Mesenchymal stem cell (in vitro differentiated cells and primary cell): ENCODE measurements at regions not wholly inside any gene's neighbourhood (a gene's known extent, or its start where the extent isn't known, plus 50 kb on each side); places are given as distances from the start of the nearest gene placed in this dataset.

Source experiments
- DNase-seq: peaks from one replicate; pipeline ENCODE4 v3.0.0-alpha.2; 2013
- H2AFZ ChIP-seq: one replicate; pipeline ENCODE4 v1.6.1; 2013; ENCODE audit warnings: low read depth, mild to moderate bottlenecking, control low read depth, inconsistent platforms, low read length, moderate library complexity
- H2AK5ac ChIP-seq: 2 replicates; pipeline ENCODE4 v1.6.1; 2013; ENCODE audit warnings: low read length, moderate library complexity, mild to moderate bottlenecking, inconsistent platforms; ENCODE audit not compliant: severe bottlenecking
- H2BK120ac ChIP-seq: one replicate; pipeline ENCODE4 v1.6.1; 2013; ENCODE audit warnings: low read depth, mild to moderate bottlenecking, inconsistent platforms, low read length, moderate library complexity
- H2BK12ac ChIP-seq, 2 experiments: one replicate each; pipeline ENCODE4 v1.6.1; 2013; ENCODE audit warnings: inconsistent platforms in 2 of 2, low read length in 2 of 2, mild to moderate bottlenecking in 2 of 2, moderate library complexity in 2 of 2, control low read depth in 1 of 2
- H2BK15ac ChIP-seq: one replicate; pipeline ENCODE4 v1.6.1; 2013; ENCODE audit warnings: mild to moderate bottlenecking, low read depth, inconsistent platforms; ENCODE audit not compliant: poor library complexity, severe bottlenecking
- H2BK5ac ChIP-seq: 2 replicates; pipeline ENCODE4 v1.6.1; 2013; ENCODE audit warnings: low read depth, mild to moderate bottlenecking, low read length, control low read depth, inconsistent platforms; ENCODE audit not compliant: poor library complexity, severe bottlenecking
- H3K14ac ChIP-seq, 2 experiments: one replicate each; pipeline ENCODE4 v1.6.1; 2013; ENCODE audit warnings: inconsistent platforms in 2 of 2, low read length in 2 of 2, control low read depth in 1 of 2, mild to moderate bottlenecking in 1 of 2, moderate library complexity in 1 of 2
- H3K18ac ChIP-seq, 2 experiments: one replicate each; pipeline ENCODE4 v1.6.1; 2013; ENCODE audit warnings: inconsistent platforms in 2 of 2, low read length in 2 of 2, control low read depth in 1 of 2, low read depth in 1 of 2, mild to moderate bottlenecking in 1 of 2
- H3K23ac ChIP-seq, 2 experiments: one replicate each; pipeline ENCODE4 v1.6.1; 2013; ENCODE audit warnings: inconsistent platforms in 2 of 2, low read length in 2 of 2, mild to moderate bottlenecking in 2 of 2, moderate library complexity in 2 of 2, control low read depth in 1 of 2
- H3K27ac ChIP-seq: 2 replicates; pipeline ENCODE4 v1.5.1; 2013; ENCODE audit warnings: mild to moderate bottlenecking, moderate library complexity, low read length, control low read depth, inconsistent platforms; ENCODE audit not compliant: poor library complexity, severe bottlenecking
- H3K27me3 ChIP-seq, 2 experiments: 2 replicates each; pipeline versions ENCODE4 v1.6.1 to v1.7.0; 2013; ENCODE audit warnings: low read length in 2 of 2, mild to moderate bottlenecking in 2 of 2, moderate library complexity in 2 of 2, control low read depth in 1 of 2, inconsistent platforms in 1 of 2; ENCODE audit not compliant: control insufficient read depth in 1 of 2, insufficient read depth in 1 of 2
- H3K36me3 ChIP-seq, 2 experiments: 2 replicates each; pipeline versions ENCODE4 v1.6.1 to v1.7.0; 2013; ENCODE audit warnings: low read length in 2 of 2, control low read depth in 1 of 2, inconsistent platforms in 1 of 2, low read depth in 1 of 2, mild to moderate bottlenecking in 1 of 2; ENCODE audit not compliant: insufficient read depth in 2 of 2, control insufficient read depth in 1 of 2
- H3K4ac ChIP-seq, 2 experiments: one replicate each; pipeline ENCODE4 v1.6.1; 2013; ENCODE audit warnings: inconsistent platforms in 2 of 2, low read length in 2 of 2, mild to moderate bottlenecking in 2 of 2, moderate library complexity in 2 of 2, control low read depth in 1 of 2, low read depth in 1 of 2
- H3K4me1 ChIP-seq: 2 replicates; pipeline ENCODE4 v1.6.1; 2013; ENCODE audit warnings: low read depth, low read length, control low read depth; ENCODE audit not compliant: control insufficient read depth, insufficient read depth
- H3K4me2 ChIP-seq: 2 replicates; pipeline ENCODE4 v1.6.1; 2013; ENCODE audit warnings: low read length, mild to moderate bottlenecking, inconsistent platforms; ENCODE audit not compliant: poor library complexity, severe bottlenecking
- H3K4me3 ChIP-seq, 2 experiments: 2 replicates each; pipeline versions ENCODE4 v1.5.1 to v1.7.0; 2013; ENCODE audit warnings: low read length in 2 of 2, mild to moderate bottlenecking in 2 of 2, control low read depth in 1 of 2, low read depth in 1 of 2; ENCODE audit not compliant: insufficient read depth in 1 of 2
- H3K79me1 ChIP-seq: replicated peaks from 2 replicates; pipeline ENCODE4 v1.6.1; 2013; ENCODE audit warnings: mild to moderate bottlenecking, control low read depth, low read length, inconsistent platforms; ENCODE audit not compliant: poor library complexity, severe bottlenecking
- H3K9ac ChIP-seq: 2 replicates; pipeline ENCODE4 v1.7.0; 2013; ENCODE audit warnings: mild to moderate bottlenecking, low read length, moderate library complexity
- H3K9me3 ChIP-seq: 2 replicates; pipeline ENCODE4 v1.7.0; 2013; ENCODE audit warnings: mild to moderate bottlenecking, low read length; ENCODE audit not compliant: control insufficient read depth
- H4K8ac ChIP-seq: one replicate; pipeline ENCODE4 v1.6.1; 2013; ENCODE audit warnings: inconsistent platforms, mild to moderate bottlenecking, low read length, moderate library complexity
- H4K91ac ChIP-seq: one replicate; pipeline ENCODE4 v1.6.1; 2013; ENCODE audit warnings: mild to moderate bottlenecking, low read length, inconsistent platforms
- WGBS: methylation state at CpG from one replicate; pipeline ENCODE4 v1.1.7; 2013; ENCODE audit warnings: mixed read lengths; 5-methylcytosine and 5-hydroxymethylcytosine counted together

DNA sequence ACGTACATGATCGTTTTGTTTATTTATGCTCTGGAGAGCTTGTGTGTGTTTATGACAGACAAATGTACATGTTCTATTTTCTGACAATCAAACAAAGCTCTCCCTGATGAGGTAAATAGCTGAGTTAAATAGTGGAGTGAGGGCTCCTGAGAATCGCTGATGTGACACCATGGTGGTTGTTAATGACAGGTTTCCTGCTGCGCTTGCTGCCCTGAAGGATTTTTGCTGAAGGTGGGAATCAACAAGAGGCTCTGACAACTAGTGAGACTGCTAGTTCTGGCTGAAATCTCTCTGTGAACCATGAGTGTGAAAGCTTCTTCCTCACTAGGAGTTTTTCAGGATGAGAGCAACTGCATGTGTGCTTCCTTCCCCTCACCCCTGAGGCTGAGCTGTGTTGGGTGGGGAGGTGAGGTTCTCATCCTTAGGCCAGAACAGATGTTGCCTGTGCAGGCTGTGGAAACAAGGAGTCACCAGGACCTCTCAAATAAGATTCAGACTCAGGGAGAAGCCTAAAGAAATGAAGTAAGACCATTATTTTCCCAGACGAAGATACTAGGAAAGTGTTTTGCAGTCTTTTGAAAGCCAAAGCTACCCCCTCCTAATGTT is 173.4 kb upstream of the JADE1 start:
- H3K27ac ChIP-seq = no peak overlapping the region
- H3K4me1 ChIP-seq = no peaks in the 10 kb centered on the region
- H3K4ac ChIP-seq = peak overlapping the region in 1 of 2 experiments; percentile 6
- no peak overlapping the region for H2BK5ac ChIP-seq
- H3K14ac ChIP-seq = no peak overlapping the region
- no peak overlapping the region for H3K9ac ChIP-seq
- H3K9me3 ChIP-seq = no peaks in the 10 kb centered on the region
- H3K27me3 ChIP-seq = no peaks in the 10 kb centered on the region
- H2AK5ac ChIP-seq = no peak overlapping the region
- H2BK12ac ChIP-seq = peak overlapping the region in 1 of 2 experiments; percentile 54
- no peak overlapping the region for H4K91ac ChIP-seq
- H3K18ac ChIP-seq = peak overlapping the region in 1 of 2 experiments; percentile 23
- H3K36me3 ChIP-seq = no peaks in the 10 kb centered on the region
- no peaks in the 10 kb centered on the region for H3K79me1 ChIP-seq
- no peak overlapping the region for H2BK15ac ChIP-seq
- no peak overlapping the region for H3K4me2 ChIP-seq
- H4K8ac ChIP-seq = peak overlapping the region; percentile 80
- DNase-seq = peak; percentile 45
- WGBS = 55% methylated on average over 2 of the region's 5 CpGs
- H2BK120ac ChIP-seq = no peak overlapping the region
- H3K4me3 ChIP-seq = no peak overlapping the region
- H3K23ac ChIP-seq = no peak overlapping the region
- H2AFZ ChIP-seq = no peak overlapping the region

- H3K9me3 ChIP-seq = no peaks in the 10 kb centered on the region
- no peak overlapping the region for H2BK15ac ChIP-seq
- no peak overlapping the region for H3K4me3 ChIP-seq
- no peaks in the 10 kb centered on the region for H3K36me3 ChIP-seq
- H3K27ac ChIP-seq = no peak overlapping the region
- peak; percentile 48 for DNase-seq
- H3K23ac ChIP-seq = no peak overlapping the region
- H4K91ac ChIP-seq = no peak overlapping the region
- no peaks in the 10 kb centered on the region for H3K79me1 ChIP-seq
- H3K18ac ChIP-seq = peak overlapping the region; percentile 28 to 56
- WGBS = 80% methylated on average over 19 of the region's 19 CpGs
- no peaks in the 10 kb centered on the region for H3K4me1 ChIP-seq
- H2AFZ ChIP-seq = no peak overlapping the region
- no peak overlapping the region for H2AK5ac ChIP-seq
- H3K14ac ChIP-seq = peak overlapping the region in 1 of 2 experiments; percentile 83
- peak overlapping the region; percentile 4 for H4K8ac ChIP-seq
- no peak overlapping the region for H3K4me2 ChIP-seq
- no peaks in the 10 kb centered on the region for H3K27me3 ChIP-seq
- H3K4ac ChIP-seq = peak overlapping the region in 1 of 2 experiments; percentile 78
- H3K9ac ChIP-seq = no peak overlapping the region
- H2BK5ac ChIP-seq = no peak overlapping the region
- H2BK12ac ChIP-seq = peak overlapping the region in 1 of 2 experiments; percentile 78
- no peak overlapping the region for H2BK120ac ChIP-seq
These were observed 174.2 kb upstream of the JADE1 start for GRCh38 chr4:128635141-128635954.

GRCh38 chr4:128633067-128633466 is 176.4 kb upstream of the JADE1 start:
- no peaks in the 10 kb centered on the region for H3K36me3 ChIP-seq

GRCh38 chr4:128630871-128631270 is 178.6 kb upstream of the JADE1 start:
- peak overlapping the region; percentile 6 for H2BK120ac ChIP-seq
- no peak overlapping the region for H2BK12ac ChIP-seq
- no peaks in the 10 kb centered on the region for H3K27me3 ChIP-seq
- H3K9ac ChIP-seq = no peak overlapping the region
- no peak overlapping the region for H4K8ac ChIP-seq
- H3K36me3 ChIP-seq = no peaks in the 10 kb centered on the region
- no peaks in the 10 kb centered on the region for H3K9me3 ChIP-seq
- no peak overlapping the region for H2AFZ ChIP-seq
- H3K4me2 ChIP-seq = no peak overlapping the region
- H2BK15ac ChIP-seq = no peak overlapping the region
- no peak overlapping the region for H3K4ac ChIP-seq
- H3K23ac ChIP-seq = no peak overlapping the region
- no peak overlapping the region for H4K91ac ChIP-seq
- H3K79me1 ChIP-seq = no peaks in the 10 kb centered on the region
- no peak overlapping the region for H3K4me3 ChIP-seq
- H3K14ac ChIP-seq = no peak overlapping the region
- H3K18ac ChIP-seq = no peak overlapping the region
- H2AK5ac ChIP-seq = no peak overlapping the region
- no peak overlapping the region for H2BK5ac ChIP-seq
- H3K27ac ChIP-seq = no peak overlapping the region
- no peaks in the 10 kb centered on the region for H3K4me1 ChIP-seq
- no peak for DNase-seq
- 74% methylated on average over 3 of the region's 5 CpGs for whole genome bisulfite sequencing

More at GRCh38 chr4:128633067-128633466, 176.4 kb upstream of the JADE1 start:
- no peak overlapping the region for H3K14ac ChIP-seq
- no peak overlapping the region for H2AK5ac ChIP-seq
- H3K4me2 ChIP-seq = no peak overlapping the region
- no peak overlapping the region for H3K4me3 ChIP-seq
- H3K4ac ChIP-seq = no peak overlapping the region
- H3K9me3 ChIP-seq = no peaks in the 10 kb centered on the region
- H4K91ac ChIP-seq = no peak overlapping the region
- no peak overlapping the region for H3K27ac ChIP-seq
- H3K27me3 ChIP-seq = no peaks in the 10 kb centered on the region
- no peaks in the 10 kb centered on the region for H3K79me1 ChIP-seq
- no peak for DNase-seq
- no peak overlapping the region for H3K23ac ChIP-seq
- H2BK12ac ChIP-seq = no peak overlapping the region
- H3K9ac ChIP-seq = no peak overlapping the region
- no peak overlapping the region for H3K18ac ChIP-seq
- no peak overlapping the region for H4K8ac ChIP-seq
- no peaks in the 10 kb centered on the region for H3K4me1 ChIP-seq
- H2BK120ac ChIP-seq = no peak overlapping the region
- H2BK5ac ChIP-seq = no peak overlapping the region
- no peak overlapping the region for H2AFZ ChIP-seq
- 94% methylated on average over 1 of the region's 1 CpG for WGBS
- H2BK15ac ChIP-seq = no peak overlapping the region
